Upper lobe of right lung (tissue), 1 donor: ENCODE measurements at regions not wholly inside any gene's neighbourhood (a gene's known extent, or its start where the extent isn't known, plus 50 kb on each side); places are given as distances from the start of the nearest gene placed in this dataset.

Source experiments
- ATAC-seq: fragments of 200-7000 bp; cut with Tn5 transposase; one replicate; pipeline ENCODE4 v1.9.1; 2020; ENCODE audit warnings: mild to moderate bottlenecking, moderate library complexity
- DNase-seq: peaks from one replicate; pipeline ENCODE4 v3.0.0-alpha.2; 2020
- H3K27ac ChIP-seq: fragments of 200-600 bp; one replicate; pipeline ENCODE4 v1.8.0; 2022
- H3K27me3 ChIP-seq: fragments of 200-600 bp; one replicate; pipeline ENCODE4 v1.8.0; 2022; ENCODE audit warnings: mild to moderate bottlenecking
- H3K36me3 ChIP-seq: fragments of 200-600 bp; one replicate; pipeline ENCODE4 v1.8.0; 2022
- H3K4me1 ChIP-seq: fragments of 200-600 bp; one replicate; pipeline ENCODE4 v1.8.0; 2022
- H3K4me3 ChIP-seq: fragments of 200-600 bp; one replicate; pipeline ENCODE4 v1.8.0; 2022; ENCODE audit warnings: mild to moderate bottlenecking
- H3K9me3 ChIP-seq: fragments of 200-600 bp; one replicate; pipeline ENCODE4 v1.8.0; 2022
- intact Hi-C: fragments of 100-400 bp; cut with DNase I; formaldehyde crosslinking; loops from one replicate; pipeline ENCODE4 v1.11.0; 2022
- TF ChIP-seq, protein P1 (sequence below): fragments of 200-600 bp; IDR thresholded peaks from one replicate; pipeline ENCODE4 v1.8.0; 2022; ENCODE audit warnings: antibody characterized with exemption
- donor health status: DM: no; HTN: yes; CAD: no; lungs with severe emphysema.

DNA sequence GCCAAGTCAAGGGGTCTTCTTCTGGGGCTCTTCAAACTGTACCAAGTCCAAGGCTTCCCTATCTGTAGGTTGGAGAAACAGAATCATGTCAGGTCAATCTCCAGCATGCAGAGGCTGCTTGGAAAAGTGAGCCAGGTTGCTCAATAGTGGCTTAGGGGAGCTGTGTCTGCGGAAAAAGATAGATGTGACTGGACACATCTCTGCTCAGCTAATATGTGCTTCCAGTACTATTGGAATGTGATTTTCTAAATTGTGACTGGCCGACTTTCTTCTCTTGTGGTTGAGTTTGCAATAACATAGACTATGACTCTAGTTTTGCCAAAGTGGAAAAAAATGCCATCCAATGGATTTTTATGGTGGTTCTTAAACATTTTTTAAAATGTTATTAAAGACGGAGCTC, 136.7 kb downstream of the BOD1 start:
- Histone ChIP-seq H3K36me3 (no peaks in the 10 kb centered on the region), H3K27me3 (no peaks in the 10 kb centered on the region), H3K27ac (no peak overlapping the region), H3K9me3 (no peaks in the 10 kb centered on the region), H3K4me1 (no peaks in the 10 kb centered on the region), H3K4me3 (no peak overlapping the region)
- TF ChIP-seq, protein P1, sequence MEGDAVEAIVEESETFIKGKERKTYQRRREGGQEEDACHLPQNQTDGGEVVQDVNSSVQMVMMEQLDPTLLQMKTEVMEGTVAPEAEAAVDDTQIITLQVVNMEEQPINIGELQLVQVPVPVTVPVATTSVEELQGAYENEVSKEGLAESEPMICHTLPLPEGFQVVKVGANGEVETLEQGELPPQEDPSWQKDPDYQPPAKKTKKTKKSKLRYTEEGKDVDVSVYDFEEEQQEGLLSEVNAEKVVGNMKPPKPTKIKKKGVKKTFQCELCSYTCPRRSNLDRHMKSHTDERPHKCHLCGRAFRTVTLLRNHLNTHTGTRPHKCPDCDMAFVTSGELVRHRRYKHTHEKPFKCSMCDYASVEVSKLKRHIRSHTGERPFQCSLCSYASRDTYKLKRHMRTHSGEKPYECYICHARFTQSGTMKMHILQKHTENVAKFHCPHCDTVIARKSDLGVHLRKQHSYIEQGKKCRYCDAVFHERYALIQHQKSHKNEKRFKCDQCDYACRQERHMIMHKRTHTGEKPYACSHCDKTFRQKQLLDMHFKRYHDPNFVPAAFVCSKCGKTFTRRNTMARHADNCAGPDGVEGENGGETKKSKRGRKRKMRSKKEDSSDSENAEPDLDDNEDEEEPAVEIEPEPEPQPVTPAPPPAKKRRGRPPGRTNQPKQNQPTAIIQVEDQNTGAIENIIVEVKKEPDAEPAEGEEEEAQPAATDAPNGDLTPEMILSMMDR: no peak
- intact Hi-C loops: no loop called here
- DNase-seq (no peak), ATAC-seq (no peak)

DNA sequence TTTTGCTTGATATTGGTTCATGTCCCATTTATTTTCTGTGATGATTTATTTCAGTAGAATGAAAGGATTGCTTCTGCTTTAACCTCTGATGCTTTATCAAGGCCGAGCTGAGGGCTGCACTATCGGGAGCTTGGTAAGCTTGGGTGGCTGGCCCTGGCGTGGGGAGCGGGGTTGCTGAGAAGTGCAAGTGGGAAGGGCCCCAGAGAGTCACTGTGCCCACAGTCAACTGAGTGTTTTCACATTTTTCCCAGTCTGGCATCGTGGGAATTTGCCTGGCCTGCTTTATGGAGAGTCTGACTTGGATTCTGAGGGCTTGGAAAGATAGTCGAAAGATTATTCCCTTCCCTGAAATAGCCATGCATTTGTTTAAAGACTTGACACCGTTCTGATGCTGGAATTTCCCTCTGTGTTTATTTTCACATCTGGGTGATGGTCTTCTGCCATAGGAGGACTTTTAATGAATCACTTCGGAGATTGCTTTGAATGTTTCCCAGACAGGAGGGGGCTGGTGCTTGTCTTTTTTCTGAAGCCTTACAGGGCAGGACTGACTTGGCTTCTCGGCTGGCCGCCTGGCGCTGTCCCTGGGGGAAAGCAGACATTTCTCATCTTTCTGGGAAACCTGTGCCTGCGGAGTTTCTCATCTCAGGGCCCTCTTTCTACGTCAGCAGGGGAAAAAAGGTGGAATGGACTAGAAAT, 139.0 kb downstream of the BOD1 start:
- TF ChIP-seq, protein P1: no peak
- intact Hi-C loops: no loop called here
- Histone ChIP-seq H3K27me3 (no peaks in the 10 kb centered on the region), H3K9me3 (no peaks in the 10 kb centered on the region), H3K27ac (no peak overlapping the region), H3K4me1 (peaks cover 7% of the 10 kb centered on the region), H3K4me3 (no peak overlapping the region), H3K36me3 (no peaks in the 10 kb centered on the region)
- DNase-seq (no peak), ATAC-seq (no peak)

DNA sequence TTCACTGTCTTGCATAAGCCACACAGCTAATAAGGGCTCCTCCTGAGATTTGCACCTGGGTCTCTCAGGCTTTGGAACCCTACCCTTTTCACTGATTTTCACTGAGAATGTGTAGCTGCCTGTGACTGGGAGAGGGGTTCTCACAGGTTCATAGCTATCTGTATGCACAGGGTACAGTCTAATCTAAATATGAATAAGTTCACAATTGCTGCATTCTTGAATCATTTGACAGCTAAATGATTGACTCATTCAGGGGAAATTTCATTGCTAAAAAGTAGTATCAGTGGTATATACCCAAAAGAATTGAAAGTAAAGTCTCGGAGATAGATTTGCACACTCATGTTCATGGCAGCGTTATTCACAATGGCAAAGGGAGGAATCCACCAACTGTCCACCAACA, 140.7 kb downstream of the BOD1 start:
- Histone ChIP-seq H3K4me1 (peaks cover 7% of the 10 kb centered on the region), H3K27me3 (no peaks in the 10 kb centered on the region), H3K27ac (no peak overlapping the region), H3K4me3 (no peak overlapping the region), H3K9me3 (no peaks in the 10 kb centered on the region), H3K36me3 (no peaks in the 10 kb centered on the region)
- TF ChIP-seq, protein P1: no peak
- no peak for ATAC-seq
- intact Hi-C loops: no loop called here
- no peak for DNase-seq

DNA sequence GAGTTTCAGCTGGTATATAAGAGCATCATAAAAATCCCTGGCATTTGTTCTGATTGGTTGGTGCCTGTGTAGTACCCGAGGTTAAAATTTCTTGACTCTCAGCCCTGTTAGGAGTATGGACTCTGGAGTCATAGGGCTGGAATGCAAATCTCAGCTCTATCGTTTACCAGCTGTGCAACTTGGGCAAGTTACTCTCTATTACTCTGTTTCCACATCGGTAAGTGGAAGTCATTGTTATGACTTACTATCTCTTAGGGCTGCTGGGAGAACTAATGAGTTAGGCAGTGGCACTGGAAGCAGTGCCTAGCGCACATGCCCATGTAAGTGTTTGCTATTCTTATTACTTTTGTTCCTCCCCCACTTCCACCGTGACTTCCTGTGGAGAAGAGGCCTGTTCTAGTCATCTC, 141.6 kb downstream of the BOD1 start:
- H3K27ac ChIP-seq: no peak overlapping the region
- intact Hi-C loops: no loop called here
- no peaks in the 10 kb centered on the region for H3K27me3 ChIP-seq
- H3K36me3 ChIP-seq: no peaks in the 10 kb centered on the region
- TF ChIP-seq, protein P1: no peak
- DNase-seq: no peak
- no peak overlapping the region for H3K4me3 ChIP-seq
- no peaks in the 10 kb centered on the region for H3K9me3 ChIP-seq
- H3K4me1 ChIP-seq: peaks cover 7% of the 10 kb centered on the region
- no peak for ATAC-seq

DNA sequence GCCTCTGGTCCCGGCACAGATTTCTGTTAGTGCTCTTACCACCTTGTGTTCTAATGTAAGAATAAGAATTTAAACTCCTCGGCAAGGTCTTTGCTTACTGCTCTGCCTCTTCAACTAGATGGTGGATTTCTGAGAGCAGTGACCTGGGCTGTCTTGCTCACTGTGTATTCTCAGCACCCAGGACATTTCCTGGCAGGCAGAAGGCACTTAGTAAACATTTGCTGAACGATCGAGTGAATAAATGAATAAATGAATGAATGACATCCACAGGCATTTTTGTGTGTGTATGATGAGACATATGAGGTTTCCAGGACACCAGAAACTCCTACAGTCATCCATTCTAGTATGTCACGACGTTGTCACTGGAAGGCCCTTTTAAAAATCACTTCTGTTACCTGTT, 143.2 kb downstream of the BOD1 start:
- peak overlapping the region; percentile 70 for H3K27ac ChIP-seq
- no peak for ATAC-seq

More for the DNA sequence above, 143.2 kb downstream of the BOD1 start:
- no peaks in the 10 kb centered on the region for H3K9me3 ChIP-seq
- TF ChIP-seq, protein P1: no peak
- H3K36me3 ChIP-seq: no peaks in the 10 kb centered on the region
- intact Hi-C loops: no loop called here
- peaks cover 7% of the 10 kb centered on the region for H3K4me1 ChIP-seq
- DNase-seq: no peak
- H3K27me3 ChIP-seq: no peaks in the 10 kb centered on the region
- H3K4me3 ChIP-seq: no peak overlapping the region
